ENCODE measurements at regions not wholly inside any gene's neighbourhood (a gene's known extent, or its start where the extent isn't known, plus 50 kb on each side); places are given as distances from the start of the nearest gene placed in this dataset.
"Not testable (repeated sequence)": the region's sequence is repeated elsewhere in the genome, so short reads cannot be mapped to it uniquely, and the experiment has no call there.

DNA sequence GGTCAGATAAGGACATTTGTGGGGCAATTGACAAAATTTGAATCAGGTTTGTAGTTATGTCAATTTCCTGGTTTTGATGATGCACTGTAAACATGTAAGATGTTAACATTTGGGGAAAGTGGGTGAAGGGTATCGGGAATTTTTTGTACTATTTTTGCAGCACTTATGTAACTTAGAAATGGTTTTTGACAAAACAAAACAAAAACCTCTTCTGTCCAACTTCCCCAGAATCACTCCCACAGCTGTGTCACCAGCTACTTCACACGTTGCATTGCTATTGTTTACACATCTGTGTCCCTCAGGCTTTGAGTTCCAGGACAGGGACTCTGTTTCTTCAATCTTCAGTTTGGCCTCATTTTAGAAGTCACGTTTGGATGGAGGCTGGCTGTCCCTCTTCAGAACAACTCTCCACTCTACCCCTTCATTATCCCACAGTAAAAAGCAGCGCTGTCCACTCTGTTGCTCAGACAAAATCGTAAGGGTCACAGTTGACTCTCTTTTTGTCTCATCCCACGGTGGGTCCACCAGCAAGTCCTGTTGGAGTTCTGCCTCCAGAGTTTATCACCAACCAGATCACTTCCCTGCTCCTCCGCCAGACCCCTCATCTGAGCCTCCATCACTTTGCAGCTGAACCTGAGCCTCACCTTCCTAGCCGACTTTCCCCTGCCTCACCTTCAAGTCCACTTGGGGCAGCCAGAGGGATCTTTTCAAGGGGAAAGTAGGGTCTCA is 63.2 kb downstream of the NENF start:
- DNase-seq: no peak

DNA sequence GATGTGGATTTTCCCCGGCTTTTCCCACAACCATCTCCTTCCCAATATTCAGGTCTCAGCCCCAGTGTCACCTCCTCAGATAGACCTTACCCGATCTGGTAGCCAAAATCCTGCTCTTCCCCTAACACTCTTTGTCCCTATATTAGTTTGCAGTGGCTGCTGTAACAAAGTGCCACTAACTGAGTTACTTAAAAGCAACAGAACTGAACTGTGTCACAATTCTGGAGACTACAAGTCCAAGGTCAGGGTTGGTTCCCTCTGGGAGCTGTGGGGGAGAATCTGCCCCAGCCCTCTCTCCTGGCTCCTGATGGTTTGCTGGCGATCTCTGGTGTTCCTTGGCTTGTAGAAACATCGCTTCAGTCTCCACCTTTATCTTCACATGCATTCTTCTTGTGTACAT is 64.0 kb downstream of the NENF start:
- DNase-seq: no peak

DNA sequence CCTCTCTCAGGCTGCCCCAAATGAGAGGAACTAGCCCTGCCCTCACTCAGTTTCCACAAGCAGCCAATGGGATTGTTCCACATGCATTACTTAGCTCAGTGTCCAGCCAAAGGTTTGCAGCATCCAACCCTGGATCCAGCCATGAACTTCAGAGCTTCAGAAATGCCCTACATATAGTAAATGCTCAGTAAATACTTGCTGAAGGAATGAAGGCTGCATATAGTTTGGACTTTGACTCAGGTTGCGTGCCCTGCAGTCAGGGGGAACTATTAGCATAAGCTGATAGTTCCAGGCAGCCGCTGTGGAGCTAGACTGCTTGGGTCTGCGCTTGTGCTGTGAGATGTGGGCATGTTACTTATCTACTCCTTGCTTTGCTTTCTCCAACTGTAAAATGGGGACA is 64.8 kb downstream of the NENF start:
- no peak for DNase-seq

DNA sequence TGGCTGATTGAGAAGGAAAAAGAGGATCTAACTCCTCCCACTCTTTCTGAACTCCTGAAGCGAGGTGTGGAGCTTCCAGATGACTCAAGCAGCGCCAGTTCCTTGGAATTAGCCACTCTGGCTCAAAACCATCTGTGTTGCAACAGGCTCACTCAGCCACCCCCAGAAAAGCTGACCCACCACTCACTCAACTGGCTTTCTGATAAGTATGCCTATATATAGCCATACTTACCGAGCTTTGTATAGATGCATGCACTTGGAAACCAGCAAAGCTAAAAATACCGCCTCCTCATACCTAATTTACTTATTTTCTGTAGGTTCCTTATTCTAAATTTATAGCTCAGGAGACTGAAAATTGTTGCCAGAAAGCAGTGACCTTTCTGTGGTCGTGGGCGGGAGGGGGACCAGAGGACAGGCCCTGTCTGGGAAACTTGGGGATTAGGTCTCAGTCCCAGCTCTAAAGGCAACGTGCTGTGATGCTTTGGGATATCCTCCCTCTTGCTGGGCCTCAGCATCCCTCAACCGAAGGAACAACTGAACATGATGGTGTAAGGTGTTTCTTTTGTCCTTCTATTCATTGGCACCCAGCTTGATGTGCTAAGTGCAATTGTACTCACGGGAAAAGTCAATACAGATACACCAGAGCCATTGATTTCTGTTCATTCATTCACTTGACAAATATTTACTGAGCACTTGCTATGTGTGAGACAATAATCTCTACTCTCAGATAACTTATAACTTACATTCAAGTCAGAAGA is 65.7 kb downstream of the NENF start:
- DNase-seq: no peak

DNA sequence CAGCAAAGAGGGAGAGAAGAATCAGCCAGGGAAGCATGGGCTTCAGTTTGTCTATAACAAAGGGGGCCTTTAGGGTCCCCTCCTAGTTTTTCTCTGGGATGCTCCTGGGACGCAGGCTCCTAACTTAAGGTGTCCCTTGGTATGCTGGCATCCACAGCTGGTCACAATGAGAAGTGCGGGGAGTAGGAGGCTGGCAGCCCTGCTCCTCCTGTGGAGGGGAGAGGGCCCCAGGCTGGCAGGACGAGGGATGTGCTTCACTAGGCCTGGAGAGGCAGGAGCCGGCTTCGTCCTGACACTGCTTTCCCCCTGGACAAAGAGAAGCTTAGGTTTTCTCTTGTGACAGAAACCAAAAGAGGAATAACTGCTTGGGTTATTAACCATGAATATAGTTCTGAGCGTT is 67.6 kb downstream of the NENF start:
- DNase-seq: no peak

DNA sequence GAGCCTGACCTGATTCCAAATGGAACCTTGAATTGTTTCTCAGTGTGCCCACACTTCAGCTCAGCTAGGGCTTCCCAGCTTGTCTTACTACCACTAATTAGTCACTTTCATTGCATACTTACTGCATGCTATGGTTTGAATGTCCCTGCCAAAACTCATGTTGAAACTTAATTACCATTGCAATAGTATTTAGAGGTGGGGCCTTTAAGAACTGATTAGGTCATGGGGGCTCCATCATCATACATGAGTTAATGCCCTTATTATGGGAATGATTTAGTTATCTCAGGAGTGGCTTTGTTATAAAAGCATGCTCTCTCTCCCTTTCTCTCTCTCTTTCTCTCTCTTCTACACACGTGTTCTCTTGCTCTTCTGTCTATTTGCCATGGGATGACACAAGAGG is 68.3 kb downstream of the NENF start:
- DNase-seq: no peak

DNA sequence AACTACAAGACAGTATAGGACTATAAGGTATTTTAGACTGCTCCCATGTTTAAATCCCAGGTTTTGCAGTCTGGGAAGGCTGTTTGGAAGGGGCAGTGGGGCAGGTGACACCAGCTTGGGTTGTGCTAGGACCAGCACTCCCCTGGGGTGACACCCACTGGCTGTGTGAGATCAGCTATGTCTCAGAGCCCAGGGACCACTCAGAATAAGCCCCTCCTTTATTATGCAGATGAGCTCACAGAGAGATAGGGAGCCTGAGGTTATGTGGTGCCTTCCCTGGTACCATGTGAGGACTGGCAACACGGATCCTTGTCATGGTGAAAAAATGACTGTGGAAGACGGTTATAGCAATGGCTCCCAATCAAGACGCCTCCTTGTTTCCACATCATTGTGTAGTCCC is 71.0 kb downstream of the NENF start:
- DNase-seq: no peak

DNA sequence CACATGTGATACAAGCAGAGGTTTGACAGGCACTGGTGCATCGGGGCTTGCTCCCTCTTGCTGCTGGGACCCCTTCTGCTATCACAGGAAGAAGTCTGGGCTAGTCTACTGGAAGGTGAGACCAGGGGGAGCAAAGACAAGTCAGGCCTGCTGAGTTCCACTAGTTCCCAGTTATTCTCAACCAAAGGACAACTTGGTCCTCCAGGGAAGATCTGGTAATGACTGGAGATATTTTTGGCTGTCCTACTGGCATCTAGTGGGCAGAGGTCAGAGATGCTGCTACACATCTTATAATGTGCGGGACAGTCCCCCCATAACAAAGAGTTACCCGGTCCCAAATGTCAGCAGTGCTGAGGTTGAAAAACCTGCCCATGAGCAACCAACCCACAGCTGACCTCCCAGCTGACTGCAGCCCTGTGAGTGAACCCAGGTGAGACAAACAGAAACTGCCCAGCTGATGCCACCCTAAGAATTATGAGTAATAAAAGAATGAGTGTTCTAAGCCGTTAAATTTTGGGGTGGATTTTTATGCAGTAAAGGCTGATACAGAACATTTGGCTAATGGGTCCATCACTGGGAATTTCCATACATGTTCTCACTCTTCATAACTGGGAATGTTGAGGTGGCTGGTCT is 71.6 kb downstream of the NENF start:
- DNase-seq: no peak

DNA sequence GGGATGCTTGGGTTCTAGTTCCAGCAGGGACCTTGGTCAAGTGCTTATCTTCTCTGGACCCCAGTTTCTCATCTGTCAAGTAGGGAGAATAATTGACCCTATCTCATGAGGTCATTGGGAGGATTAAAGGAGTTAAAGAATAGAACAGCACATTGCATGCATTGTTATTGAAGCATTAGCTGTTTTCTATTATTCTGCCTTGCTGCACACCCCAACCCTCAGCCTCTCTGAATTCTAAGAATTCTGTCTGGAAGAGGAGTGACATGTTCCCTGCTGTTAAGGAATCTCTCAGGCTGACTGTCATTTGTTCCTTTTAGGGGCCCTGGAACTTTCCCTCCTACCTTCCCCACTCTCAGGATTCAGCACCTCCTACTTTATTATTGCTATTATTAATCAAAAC is 73.9 kb downstream of the NENF start:
- DNase-seq: no peak

DNA sequence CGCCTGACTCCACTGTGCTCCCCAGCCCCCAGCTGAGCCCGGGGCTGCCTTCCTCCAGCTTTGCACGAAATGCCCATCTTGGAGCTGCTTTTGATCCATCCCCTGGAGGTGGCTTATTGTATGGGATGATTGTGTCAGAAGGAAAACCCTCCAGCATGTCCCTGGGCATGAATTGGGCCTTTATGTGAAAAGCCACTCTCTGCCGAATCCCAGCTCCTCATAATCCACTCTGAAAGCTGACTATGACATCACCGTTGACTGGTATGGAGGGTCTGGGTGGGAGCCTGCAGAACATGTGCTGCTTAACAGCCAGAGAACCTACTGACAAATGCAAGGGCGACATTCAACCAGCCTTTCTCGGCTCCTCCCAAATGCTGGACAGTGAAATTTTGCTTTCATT is 74.6 kb downstream of the NENF start:
- DNase-seq: no peak

DNA sequence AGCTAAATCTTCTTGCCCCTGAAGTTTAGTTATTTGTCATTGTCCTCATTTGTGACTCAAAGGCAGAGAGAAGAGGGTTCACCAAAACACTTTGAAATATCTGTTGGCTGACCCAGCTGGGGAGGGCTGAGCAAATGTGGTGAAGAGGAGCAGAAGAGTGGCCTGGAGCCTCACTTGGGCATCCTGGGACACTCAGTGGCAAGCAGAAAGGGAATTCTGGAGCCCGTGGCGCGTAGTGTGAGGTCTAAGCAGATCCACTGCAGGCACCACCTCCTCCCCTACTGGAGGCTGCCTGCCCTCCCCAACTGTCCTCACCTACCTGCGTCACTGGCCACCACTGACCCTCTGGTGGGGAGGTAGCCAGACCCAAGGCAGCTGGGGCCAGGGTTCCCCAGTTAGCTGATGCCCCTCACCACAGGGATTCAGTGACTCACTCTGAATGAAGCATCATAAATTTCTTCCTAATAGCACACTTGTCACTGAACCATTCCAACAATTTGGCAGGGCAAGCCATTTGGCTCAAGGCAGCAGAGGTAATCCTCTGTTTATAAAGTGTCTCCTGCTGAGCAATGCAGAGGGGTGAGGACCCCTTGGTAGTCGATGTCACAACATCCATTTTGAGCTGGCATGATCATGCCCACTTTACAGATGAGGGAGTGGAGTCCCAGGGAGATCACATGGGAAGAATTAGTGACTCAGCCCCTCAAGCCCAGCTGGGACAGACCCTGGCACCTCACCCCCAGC is 80.3 kb downstream of the NENF start:
- DNase-seq: no peak

DNA sequence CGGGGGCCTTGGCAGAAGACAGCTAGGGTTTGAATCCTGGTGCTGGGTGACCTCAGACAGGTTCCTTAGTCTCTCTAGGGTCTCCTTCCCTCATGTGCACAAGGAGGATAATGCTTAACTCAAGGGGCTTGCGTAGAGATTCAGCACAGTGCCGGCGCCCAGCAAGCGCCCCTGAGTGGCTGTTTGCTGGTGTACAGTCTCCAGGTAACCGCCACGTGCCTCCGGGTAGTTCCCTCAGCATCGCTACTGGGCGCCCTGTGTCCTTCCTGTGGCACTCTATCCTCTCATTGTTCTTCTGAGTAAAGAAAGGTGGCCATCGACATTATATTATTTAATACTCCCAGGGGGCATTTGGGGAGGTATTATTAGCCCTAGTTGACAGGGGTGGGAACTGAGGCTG is 80.9 kb downstream of the NENF start:
- no peak for DNase-seq

DNA sequence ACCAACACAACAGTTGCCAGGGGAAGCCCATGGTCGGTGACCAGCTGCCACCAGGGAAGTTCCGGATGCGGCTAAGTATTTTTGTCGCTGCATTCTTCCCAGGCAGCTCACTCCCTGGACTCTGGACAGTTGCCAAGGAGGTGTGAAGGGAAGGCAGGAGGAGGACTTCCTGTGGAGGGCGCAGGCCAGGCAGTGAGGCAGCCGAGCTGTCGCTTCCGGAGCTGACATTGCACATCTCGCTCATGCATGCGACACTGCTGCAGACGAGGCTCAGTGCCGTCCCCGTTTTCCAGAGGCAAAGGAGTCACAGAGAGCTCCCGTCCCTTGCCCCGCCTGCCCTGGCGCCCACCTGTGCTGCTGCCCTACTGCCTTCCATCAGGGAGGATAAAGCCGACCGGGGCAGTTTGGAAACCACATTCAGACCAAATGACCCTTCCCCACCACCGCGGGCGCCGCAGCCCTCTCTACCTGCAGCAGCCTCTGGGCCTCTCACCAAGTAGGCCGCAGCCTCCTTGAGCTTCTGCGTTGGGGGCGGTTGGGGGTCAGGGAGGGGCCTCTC is 81.4 kb downstream of the NENF start:
- no peak for DNase-seq

DNA sequence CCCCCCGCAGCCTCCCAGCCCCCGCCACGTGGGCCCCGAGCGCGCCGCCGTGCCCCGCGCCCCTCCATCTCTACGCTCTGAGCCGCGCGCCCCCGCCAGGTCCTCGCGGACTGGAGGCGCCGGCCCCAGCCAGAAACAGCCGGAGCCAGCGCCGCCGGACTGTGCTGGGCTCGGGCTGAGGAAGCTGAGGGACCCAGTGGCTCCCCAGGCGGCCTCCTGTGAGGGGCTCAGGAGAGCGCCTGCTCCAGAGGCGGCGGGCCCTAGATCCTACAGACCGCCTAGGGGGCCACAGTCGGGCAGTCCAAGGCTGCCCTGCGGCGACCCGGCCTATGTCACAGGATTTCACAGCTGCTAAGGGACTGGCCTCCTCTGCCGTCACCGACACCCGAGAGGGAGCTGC is 82.1 kb downstream of the NENF start:
- DNase-seq: no peak

DNA sequence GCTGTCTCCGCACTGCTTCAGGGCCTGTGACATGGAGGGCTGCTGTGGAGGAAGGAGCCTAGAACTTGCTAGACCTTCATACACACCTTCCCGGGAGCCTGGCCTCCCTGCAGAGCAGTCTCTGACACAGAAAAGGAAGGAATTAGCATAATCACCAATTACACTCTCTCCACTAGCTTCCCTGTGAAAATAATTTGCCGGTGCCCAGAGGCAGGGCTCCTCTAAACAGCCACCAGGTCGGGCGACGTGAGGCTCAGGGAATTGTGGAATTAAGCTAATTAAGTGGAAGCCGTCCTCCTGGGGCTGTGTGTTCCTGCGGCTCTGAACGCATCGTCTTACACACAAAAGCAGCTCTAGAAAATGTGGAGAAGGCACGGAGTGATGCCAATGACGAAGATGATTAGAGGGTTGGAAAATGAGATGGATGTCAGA is 82.6 kb downstream of the NENF start:
- no peak for DNase-seq

DNA sequence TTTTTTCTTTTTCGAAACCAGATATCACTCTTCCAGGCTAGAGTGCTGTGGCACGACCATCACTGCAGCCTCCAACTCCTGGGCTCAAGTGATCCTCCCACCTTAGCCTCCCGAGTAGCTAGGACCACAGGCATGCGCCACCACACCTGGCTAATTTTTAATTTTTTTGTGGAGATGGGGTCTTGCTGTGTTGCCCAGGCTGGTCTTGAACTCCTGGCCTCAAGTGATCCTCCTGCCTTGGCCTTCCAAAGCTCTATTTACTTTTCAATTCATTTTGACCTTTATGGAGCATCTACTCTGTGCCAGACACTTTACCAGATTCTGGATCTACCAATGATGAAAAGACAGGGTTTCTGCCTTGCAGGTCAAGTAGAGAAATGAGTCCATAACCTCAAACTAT is 83.3 kb downstream of the NENF start:
- DNase-seq: not testable (repeated sequence)

DNA sequence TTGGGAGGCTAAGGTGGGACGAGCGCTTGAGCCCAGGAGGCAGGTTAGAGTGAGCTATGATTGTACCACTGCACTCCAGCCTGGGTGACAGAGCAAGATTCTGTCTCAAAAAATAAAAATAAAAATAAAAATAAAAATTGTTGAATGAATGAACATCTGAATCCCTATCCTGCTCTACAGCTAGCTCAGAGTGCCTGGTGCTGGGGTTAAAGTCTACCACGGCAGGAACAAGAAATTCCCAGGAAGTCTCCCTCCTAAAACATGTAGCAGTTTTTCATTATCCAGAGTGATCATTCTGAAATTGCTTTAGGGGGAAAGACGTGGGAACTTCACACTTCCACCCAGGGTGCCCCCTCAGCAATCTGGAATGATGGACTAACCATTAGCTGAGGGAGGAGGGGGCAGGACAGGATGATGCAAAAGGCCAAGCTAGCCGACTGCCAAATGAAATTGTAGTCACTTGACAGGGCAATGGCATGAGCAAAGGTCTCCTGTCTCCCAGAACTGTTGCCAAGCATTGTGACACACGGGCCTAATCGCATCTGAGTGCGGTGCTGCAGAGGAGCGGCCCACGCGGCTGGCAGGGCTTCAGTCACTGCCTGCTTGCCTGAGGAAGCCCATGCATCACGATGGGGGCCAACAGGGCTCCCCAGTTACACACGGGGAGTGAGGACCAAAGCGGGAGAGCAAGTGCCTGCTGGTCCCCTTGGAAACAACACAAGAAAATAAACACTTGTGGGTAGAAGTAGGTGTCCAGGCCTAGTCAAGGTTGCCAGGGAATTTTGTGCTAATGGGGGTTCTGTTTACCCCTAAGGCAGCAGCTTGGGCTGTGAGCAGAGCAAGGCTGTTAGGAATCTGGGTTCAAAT is 85.7 kb downstream of the NENF start:
- no peak for DNase-seq

DNA sequence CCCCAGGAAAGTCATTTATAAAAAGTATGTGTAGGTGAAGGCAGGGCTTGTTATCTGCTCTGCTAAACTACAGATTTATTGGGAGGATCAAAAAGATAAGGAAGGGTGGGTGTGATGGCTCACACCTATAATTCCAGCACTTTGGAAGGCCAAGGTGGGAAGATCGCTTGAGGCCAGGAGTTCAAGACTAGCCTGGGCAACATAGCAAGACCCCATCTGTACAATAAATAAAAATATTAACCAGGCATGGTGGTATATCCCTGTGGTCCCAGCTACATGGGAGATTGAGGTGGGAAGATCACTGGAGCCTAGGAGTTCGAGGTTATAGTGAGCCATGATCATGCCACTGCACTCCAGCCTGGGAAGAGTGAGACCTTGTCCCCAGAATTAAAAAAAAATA is 86.4 kb downstream of the NENF start:
- no peak for DNase-seq

DNA sequence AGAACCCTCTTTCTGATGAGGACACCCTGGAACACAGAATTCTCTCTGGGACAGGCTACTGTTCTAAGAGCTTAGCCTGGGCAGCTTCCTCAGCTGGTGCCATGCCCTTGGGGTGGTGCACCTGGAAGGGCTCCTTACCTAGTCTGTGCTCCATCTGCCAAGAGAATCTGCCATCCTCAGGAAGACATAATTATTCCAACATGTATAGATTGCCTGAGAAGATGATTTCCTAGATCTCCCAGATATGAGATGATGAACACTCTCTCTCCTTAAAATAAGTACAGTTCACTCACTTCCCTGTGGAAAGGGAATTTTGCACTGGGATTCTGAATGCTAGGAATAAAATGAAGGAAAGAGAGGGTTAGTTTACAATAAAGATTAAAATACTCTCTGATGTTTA is 87.6 kb downstream of the NENF start:
- DNase-seq: no peak

DNA sequence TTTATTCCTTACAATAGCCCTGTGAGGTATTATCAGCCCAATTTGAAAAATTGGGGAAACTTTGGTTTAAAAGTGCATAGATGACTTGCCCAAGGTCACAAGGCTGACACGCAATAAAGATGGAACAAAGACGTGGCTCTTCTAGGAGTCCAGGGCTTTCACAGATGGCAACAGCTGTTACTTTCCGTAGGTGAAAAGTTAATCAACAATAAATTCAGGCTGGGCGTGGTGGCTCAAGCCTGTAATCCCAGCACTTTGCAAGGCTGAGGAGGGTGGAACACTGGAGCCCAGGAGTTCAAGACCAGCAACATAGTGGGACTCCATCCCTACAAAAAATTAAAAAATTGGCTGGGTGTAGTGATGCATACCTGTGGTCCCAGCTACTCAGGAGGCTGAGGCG is 87.8 kb upstream of the ATF3 start:
- DNase-seq: no peak

DNA sequence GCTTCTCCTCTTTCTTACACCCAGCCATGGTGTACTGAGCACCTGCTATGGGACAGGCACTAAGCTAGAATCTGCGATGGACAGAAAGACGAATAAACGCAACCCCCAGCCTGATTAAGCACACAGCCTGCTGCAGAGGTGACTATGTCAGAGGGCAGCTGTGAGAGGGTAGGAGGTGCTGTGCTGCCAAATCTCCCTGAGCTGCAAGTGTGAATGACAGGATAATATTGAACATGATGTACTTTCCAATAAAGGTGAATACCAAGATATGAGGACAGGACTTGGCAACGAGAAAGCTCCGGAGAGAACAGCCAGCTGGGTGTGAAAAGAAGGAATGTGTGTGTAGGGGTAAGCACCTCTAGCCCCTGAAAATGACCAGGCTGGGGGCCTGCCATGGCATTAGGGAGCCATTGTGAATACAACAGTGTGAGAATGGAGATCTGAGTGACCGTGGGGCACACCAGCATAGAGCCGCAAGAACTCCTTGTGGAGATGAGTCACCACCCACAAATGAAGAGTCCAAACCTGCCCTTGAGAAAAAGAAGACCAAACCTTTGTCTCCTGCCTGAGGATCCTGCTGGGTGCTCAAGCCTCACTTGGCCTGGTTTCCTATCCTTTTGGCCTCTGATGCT is 83.0 kb upstream of the ATF3 start:
- no peak for DNase-seq

DNA sequence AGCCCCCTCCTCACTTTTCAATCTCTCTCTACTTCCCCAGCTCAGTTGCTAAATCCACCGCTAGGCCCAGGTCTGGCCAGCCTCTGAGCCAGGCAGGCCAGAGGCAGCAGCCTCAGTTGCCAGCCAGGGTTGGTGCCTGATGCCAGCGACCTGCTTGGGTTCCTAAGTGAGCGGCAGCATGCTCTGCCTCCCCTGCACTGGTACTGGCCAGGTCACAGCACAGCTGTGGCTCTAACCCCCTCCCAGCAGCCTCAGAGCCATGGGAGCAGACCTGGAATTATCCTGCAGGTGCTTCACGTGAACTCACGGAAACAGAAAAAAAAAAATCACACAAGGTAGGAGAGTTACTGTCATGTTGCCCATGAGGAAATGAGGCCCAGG is 82.5 kb upstream of the ATF3 start:
- no peak for DNase-seq
